Chondrocyte (in vitro differentiated cells): ENCODE measurements at regions not wholly inside any gene's neighbourhood (a gene's known extent, or its start where the extent isn't known, plus 50 kb on each side); places are given as distances from the start of the nearest gene placed in this dataset.
"Not testable (repeated sequence)": the region's sequence is repeated elsewhere in the genome, so short reads cannot be mapped to it uniquely, and the experiment has no call there.

Experiments used
- DNase-seq: peaks from one replicate; pipeline ENCODE4 v3.0.0; 2021; ENCODE audit warnings: mixed read lengths, low spot score
- H3K27ac Mint-ChIP-seq: one replicate; pipeline ENCODE4 v1.8.0; 2021; ENCODE audit warnings: mild to moderate bottlenecking, moderate library complexity, mixed read lengths; ENCODE audit not compliant: unreplicated experiment
- H3K27me3 Mint-ChIP-seq: 2 replicates; pipeline ENCODE4 v1.8.0; 2021; ENCODE audit warnings: low read depth, mixed read lengths
- H3K36me3 Mint-ChIP-seq: 2 replicates; pipeline ENCODE4 v1.8.0; 2021; ENCODE audit warnings: low read depth, mixed read lengths
- H3K4me1 Mint-ChIP-seq: 2 replicates; pipeline ENCODE4 v1.8.0; 2021; ENCODE audit warnings: low read depth, mild to moderate bottlenecking, mixed read lengths
- H3K4me3 Mint-ChIP-seq: one replicate; pipeline ENCODE4 v1.8.0; 2021; ENCODE audit warnings: mild to moderate bottlenecking, moderate library complexity, mixed read lengths; ENCODE audit not compliant: unreplicated experiment
- H3K9me3 Mint-ChIP-seq: 2 replicates; pipeline ENCODE4 v1.8.0; 2021; ENCODE audit warnings: low read depth, mixed read lengths
- CTCF ChIP-seq: fragments of 200-600 bp; sonication (generic); IDR thresholded peaks from 2 replicates; pipeline ENCODE4 v1.5.0; 2021; ENCODE audit warnings: antibody characterized with exemption, mild to moderate bottlenecking, moderate library complexity

- no peak for DNase-seq
- Mint-ChIP-seq H3K36me3 (no peaks in the 10 kb centered on the region), H3K4me3 (no peak overlapping the region), H3K4me1 (no peaks in the 10 kb centered on the region), H3K9me3 (peaks cover 8% of the 10 kb centered on the region), H3K27me3 (peaks cover 45% of the 10 kb centered on the region), H3K27ac (no peak overlapping the region)
- no peak for TF ChIP-seq CTCF
These were observed 188.1 kb upstream of the ETV3 start for GRCh38 chr1:157326173-157326859.

GRCh38 chr1:157325220-157325619 lies 187.0 kb upstream of the ETV3 start:
- Mint-ChIP-seq H3K4me3 (no peak overlapping the region), H3K27ac (no peak overlapping the region), H3K27me3 (peaks cover 35% of the 10 kb centered on the region)

GRCh38 chr1:157321972-157322371 lies 183.8 kb upstream of the ETV3 start:
- H3K4me1 Mint-ChIP-seq, H3K27ac Mint-ChIP-seq: not testable (repeated sequence)
- H3K9me3 Mint-ChIP-seq = peaks cover 44% of the 10 kb centered on the region

More at GRCh38 chr1:157325220-157325619, 187.0 kb upstream of the ETV3 start:
- H3K9me3 Mint-ChIP-seq = peaks cover 19% of the 10 kb centered on the region
- H3K4me1 Mint-ChIP-seq = no peaks in the 10 kb centered on the region
- no peak for DNase-seq
- no peak for TF ChIP-seq CTCF
- H3K36me3 Mint-ChIP-seq = no peaks in the 10 kb centered on the region

GRCh38 chr1:157319567-157319966 lies 181.4 kb upstream of the ETV3 start:
- peaks cover 51% of the 10 kb centered on the region for H3K9me3 Mint-ChIP-seq
- no peak overlapping the region for H3K27ac Mint-ChIP-seq

More at GRCh38 chr1:157321972-157322371, 183.8 kb upstream of the ETV3 start:
- DNase-seq, H3K4me3 Mint-ChIP-seq, H3K36me3 Mint-ChIP-seq: not testable (repeated sequence)
- H3K27me3 Mint-ChIP-seq = peaks cover 30% of the 10 kb centered on the region

GRCh38 chr1:157317229-157317628 lies 179.0 kb upstream of the ETV3 start:
- H3K36me3 Mint-ChIP-seq, H3K4me1 Mint-ChIP-seq, H3K27ac Mint-ChIP-seq, DNase-seq, H3K4me3 Mint-ChIP-seq: not testable (repeated sequence)
- Mint-ChIP-seq H3K27me3 (peaks cover 13% of the 10 kb centered on the region), H3K9me3 (peaks cover 47% of the 10 kb centered on the region)

More at GRCh38 chr1:157319567-157319966, 181.4 kb upstream of the ETV3 start:
- TF ChIP-seq CTCF = no peak
- H3K27me3 Mint-ChIP-seq = peaks cover 15% of the 10 kb centered on the region
- H3K4me3 Mint-ChIP-seq = no peak overlapping the region
- DNase-seq = no peak
- no peaks in the 10 kb centered on the region for H3K36me3 Mint-ChIP-seq
- no peaks in the 10 kb centered on the region for H3K4me1 Mint-ChIP-seq

- no peak for TF ChIP-seq CTCF
- H3K27ac Mint-ChIP-seq = no peak overlapping the region
- no peaks in the 10 kb centered on the region for H3K36me3 Mint-ChIP-seq
- DNase-seq = no peak
- no peaks in the 10 kb centered on the region for H3K4me1 Mint-ChIP-seq
- no peak overlapping the region for H3K4me3 Mint-ChIP-seq
- peaks cover 21% of the 10 kb centered on the region for H3K27me3 Mint-ChIP-seq
- peaks cover 35% of the 10 kb centered on the region for H3K9me3 Mint-ChIP-seq
These were observed 177.3 kb upstream of the ETV3 start for GRCh38 chr1:157315544-157315943.
